WTC11 (cell line): ENCODE measurements at regions not wholly inside any gene's neighbourhood (a gene's known extent, or its start where the extent isn't known, plus 50 kb on each side); places are given as distances from the start of the nearest gene placed in this dataset.

Experiments
- ATAC-seq: fragments of 200-7000 bp; cut with Tn5 transposase; 2 replicates; pipeline ENCODE4 v1.10.0; 2021; ENCODE audit warnings: mild to moderate bottlenecking, moderate library complexity
- CTCF ChIA-PET: fragments of 300-600 bp; sonication (Branson Sonifier 250); formaldehyde crosslinking; loops from one replicate; lab custom pipeline; 2021; ENCODE audit warnings: antibody characterized with exemption; lab: Charles Lee
- POLR2A ChIA-PET: fragments of 350-600 bp; sonication (Branson Sonifier 250); formaldehyde crosslinking; loops from one replicate; lab custom pipeline; 2021; ENCODE audit warnings: antibody characterized with exemption; lab: Charles Lee
- DNase-seq: peaks from one replicate; pipeline ENCODE4 v3.0.0; 2021; ENCODE audit warnings: low spot score
- H3K27ac Mint-ChIP-seq: 2 replicates; pipeline ENCODE4 v1.8.0; 2021; ENCODE audit warnings: mixed read lengths
- H3K27me3 Mint-ChIP-seq: 2 replicates; pipeline ENCODE4 v1.8.0; 2021; ENCODE audit warnings: low read depth, mild to moderate bottlenecking, moderate library complexity, mixed read lengths
- H3K36me3 Mint-ChIP-seq: 2 replicates; pipeline ENCODE4 v1.8.0; 2021; ENCODE audit warnings: mixed read lengths
- H3K4me1 Mint-ChIP-seq: 2 replicates; pipeline ENCODE4 v1.8.0; 2022; ENCODE audit warnings: mixed read lengths
- H3K4me3 Mint-ChIP-seq: 2 replicates; pipeline ENCODE4 v1.8.0; 2021; ENCODE audit warnings: mild to moderate bottlenecking, moderate library complexity, mixed read lengths
- H3K9me3 Mint-ChIP-seq: 2 replicates; pipeline ENCODE4 v1.8.0; 2021; ENCODE audit warnings: mixed read lengths
- CBFB ChIP-seq: sonication (generic); formaldehyde crosslinking; IDR thresholded peaks from 2 replicates; pipeline ENCODE4 v1.8.1; 2022; ENCODE audit warnings: mild to moderate bottlenecking, low read depth, missing genetic modification reagents
- GTF2I ChIP-seq: fragments of 250-450 bp; sonication (Bioruptor Pico); conservative IDR thresholded peaks from 2 replicates; pipeline ENCODE4 v1.4.0; 2021; ENCODE audit warnings: mild to moderate bottlenecking
- NR3C1 ChIP-seq: sonication (generic); formaldehyde crosslinking; conservative IDR thresholded peaks from 2 replicates; pipeline ENCODE4 v1.8.1; 2023; ENCODE audit warnings: low read depth, mild to moderate bottlenecking, missing genetic modification reagents
- PREB ChIP-seq: sonication (generic); formaldehyde crosslinking; IDR thresholded peaks from 2 replicates; pipeline ENCODE4 v1.8.1; 2022; ENCODE audit warnings: mild to moderate bottlenecking, missing genetic modification reagents, moderate library complexity, borderline replicate concordance
- PRRX2 ChIP-seq: fragments of 250-450 bp; sonication (Bioruptor Pico); IDR thresholded peaks from 2 replicates; pipeline ENCODE4 v1.8.0; 2021; ENCODE audit warnings: mild to moderate bottlenecking
- SOX15 ChIP-seq: fragments of 250-450 bp; sonication (Bioruptor Pico); IDR thresholded peaks from 2 replicates; pipeline ENCODE4 v1.9.0; 2021; ENCODE audit warnings: mild to moderate bottlenecking
- SP1 ChIP-seq: sonication (generic); formaldehyde crosslinking; conservative IDR thresholded peaks from 2 replicates; pipeline ENCODE4 v1.8.1; 2022; ENCODE audit warnings: missing genetic modification reagents
- ZNF232 ChIP-seq: sonication (generic); formaldehyde crosslinking; IDR thresholded peaks from 2 replicates; pipeline ENCODE4 v1.8.0; 2022; ENCODE audit warnings: mild to moderate bottlenecking, missing genetic modification reagents
- TF ChIP-seq, protein P1 (sequence below): sonication (generic); formaldehyde crosslinking; IDR thresholded peaks from 2 replicates; pipeline ENCODE4 v1.8.0; 2023; ENCODE audit warnings: missing genetic modification reagents
- TF ChIP-seq, protein P2 (sequence below): sonication (generic); formaldehyde crosslinking; IDR thresholded peaks from 2 replicates; pipeline ENCODE4 v1.8.1; 2022; ENCODE audit warnings: low read depth, mild to moderate bottlenecking, moderate library complexity, missing genetic modification reagents, borderline replicate concordance
- TF ChIP-seq, protein P3 (sequence below): sonication (generic); formaldehyde crosslinking; IDR thresholded peaks from 2 replicates; pipeline ENCODE4 v1.8.1; 2023; ENCODE audit warnings: mild to moderate bottlenecking, missing genetic modification reagents, borderline replicate concordance

DNA sequence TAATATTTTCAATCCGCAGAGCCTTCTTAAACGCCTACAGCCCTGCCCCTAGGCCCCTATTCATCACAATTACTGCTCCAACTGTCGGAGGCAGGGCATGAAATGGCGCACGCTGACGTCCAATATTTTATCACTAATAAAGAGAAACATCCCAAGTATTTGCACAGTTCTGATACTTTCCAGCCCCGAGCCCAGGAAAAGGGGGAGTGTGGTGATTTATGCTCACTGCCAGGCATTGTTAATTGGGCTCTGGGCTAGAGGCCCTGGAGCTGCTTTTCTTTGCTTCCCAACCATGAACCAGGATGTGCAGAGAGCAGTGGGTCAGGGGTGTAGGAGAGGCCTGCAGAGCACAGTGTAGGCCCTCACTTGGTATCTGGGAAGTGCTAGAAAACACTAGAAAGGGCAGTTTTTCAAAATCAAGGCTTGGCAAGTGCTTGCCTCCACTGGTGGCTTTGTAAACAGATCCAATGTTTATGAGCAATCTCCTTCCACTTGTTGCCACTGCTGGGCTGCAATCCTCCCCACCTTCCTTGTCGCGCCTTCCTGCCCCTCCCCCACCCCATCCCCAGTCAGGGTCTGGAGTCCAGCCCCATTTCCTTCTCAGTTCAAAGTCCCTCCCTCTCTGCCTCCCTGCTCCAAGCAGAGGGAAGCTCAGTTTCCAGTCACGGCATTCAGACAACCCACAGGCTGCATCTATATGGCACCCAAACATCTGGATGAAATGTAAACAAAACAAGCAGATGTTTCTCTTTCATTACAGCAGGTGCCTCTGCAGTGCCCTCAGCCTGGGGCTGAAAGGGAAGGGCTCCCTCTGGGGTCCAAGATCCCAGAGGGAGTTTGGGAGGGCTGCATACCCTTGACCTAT is 83.9 kb upstream of the PKDCC start (continued):
- TF ChIP-seq, protein P1, sequence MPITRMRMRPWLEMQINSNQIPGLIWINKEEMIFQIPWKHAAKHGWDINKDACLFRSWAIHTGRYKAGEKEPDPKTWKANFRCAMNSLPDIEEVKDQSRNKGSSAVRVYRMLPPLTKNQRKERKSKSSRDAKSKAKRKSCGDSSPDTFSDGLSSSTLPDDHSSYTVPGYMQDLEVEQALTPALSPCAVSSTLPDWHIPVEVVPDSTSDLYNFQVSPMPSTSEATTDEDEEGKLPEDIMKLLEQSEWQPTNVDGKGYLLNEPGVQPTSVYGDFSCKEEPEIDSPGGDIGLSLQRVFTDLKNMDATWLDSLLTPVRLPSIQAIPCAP (CRISPR knock-in tag): no peak

DNA sequence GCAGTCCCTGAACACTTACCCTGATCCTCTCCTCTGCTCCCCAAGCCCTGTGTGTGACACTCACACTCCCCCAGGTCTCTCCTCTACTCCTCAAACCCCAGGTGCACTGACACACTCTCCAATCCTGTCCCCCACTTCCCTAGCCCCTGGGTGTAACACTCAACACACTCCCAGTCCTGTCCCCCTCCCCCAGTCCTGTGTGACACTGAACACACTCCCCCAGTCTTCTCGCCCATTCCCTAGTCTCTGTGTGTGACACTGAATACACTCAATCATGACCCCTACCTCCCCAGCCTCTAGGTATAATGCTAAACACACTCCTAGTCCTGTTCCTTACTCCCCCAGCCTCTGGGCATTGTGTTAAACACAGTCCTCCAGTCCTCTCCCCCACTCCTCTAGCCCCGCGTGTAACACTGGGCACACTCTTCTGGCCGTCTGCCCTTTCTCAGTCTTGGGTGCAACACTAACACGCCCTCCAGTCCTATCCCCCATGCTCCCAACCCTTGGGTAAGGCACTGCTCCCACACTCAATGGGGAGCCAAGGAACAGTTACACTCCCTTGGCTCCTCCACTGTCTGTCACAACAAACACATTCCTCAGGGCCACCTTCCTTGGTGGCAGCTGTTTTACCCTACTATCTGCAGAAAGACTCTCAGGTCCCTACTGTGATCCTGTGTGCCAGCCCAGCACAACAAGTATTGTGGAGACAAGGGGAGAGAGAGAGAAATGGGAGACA is 82.5 kb upstream of the PKDCC start:
- TF ChIP-seq GTF2I (CRISPR knock-in tag): no peak
- TF ChIP-seq, protein P2, sequence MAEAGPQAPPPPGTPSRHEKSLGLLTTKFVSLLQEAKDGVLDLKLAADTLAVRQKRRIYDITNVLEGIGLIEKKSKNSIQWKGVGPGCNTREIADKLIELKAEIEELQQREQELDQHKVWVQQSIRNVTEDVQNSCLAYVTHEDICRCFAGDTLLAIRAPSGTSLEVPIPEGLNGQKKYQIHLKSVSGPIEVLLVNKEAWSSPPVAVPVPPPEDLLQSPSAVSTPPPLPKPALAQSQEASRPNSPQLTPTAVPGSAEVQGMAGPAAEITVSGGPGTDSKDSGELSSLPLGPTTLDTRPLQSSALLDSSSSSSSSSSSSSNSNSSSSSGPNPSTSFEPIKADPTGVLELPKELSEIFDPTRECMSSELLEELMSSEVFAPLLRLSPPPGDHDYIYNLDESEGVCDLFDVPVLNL (CRISPR knock-in tag): no peak
- TF ChIP-seq PREB (CRISPR knock-in tag): no peak
- no peak for TF ChIP-seq SP1 (CRISPR knock-in tag)
- TF ChIP-seq PRRX2 (CRISPR knock-in tag): no peak
- no peak for TF ChIP-seq SOX15 (CRISPR knock-in tag)
- TF ChIP-seq, protein P3, sequence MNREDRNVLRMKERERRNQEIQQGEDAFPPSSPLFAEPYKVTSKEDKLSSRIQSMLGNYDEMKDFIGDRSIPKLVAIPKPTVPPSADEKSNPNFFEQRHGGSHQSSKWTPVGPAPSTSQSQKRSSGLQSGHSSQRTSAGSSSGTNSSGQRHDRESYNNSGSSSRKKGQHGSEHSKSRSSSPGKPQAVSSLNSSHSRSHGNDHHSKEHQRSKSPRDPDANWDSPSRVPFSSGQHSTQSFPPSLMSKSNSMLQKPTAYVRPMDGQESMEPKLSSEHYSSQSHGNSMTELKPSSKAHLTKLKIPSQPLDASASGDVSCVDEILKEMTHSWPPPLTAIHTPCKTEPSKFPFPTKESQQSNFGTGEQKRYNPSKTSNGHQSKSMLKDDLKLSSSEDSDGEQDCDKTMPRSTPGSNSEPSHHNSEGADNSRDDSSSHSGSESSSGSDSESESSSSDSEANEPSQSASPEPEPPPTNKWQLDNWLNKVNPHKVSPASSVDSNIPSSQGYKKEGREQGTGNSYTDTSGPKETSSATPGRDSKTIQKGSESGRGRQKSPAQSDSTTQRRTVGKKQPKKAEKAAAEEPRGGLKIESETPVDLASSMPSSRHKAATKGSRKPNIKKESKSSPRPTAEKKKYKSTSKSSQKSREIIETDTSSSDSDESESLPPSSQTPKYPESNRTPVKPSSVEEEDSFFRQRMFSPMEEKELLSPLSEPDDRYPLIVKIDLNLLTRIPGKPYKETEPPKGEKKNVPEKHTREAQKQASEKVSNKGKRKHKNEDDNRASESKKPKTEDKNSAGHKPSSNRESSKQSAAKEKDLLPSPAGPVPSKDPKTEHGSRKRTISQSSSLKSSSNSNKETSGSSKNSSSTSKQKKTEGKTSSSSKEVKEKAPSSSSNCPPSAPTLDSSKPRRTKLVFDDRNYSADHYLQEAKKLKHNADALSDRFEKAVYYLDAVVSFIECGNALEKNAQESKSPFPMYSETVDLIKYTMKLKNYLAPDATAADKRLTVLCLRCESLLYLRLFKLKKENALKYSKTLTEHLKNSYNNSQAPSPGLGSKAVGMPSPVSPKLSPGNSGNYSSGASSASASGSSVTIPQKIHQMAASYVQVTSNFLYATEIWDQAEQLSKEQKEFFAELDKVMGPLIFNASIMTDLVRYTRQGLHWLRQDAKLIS (CRISPR knock-in tag): no peak
- no peak for TF ChIP-seq CBFB
- Mint-ChIP-seq H3K4me1 (peaks cover 60% of the 10 kb centered on the region), H3K36me3 (no peaks in the 10 kb centered on the region), H3K27ac (no peak overlapping the region), H3K4me3 (no peak overlapping the region), H3K27me3 (no peaks in the 10 kb centered on the region), H3K9me3 (no peaks in the 10 kb centered on the region)
- ChIA-PET POLR2A (no interaction called here), CTCF (no interaction called here)
- DNase-seq (no peak), ATAC-seq (no peak)

DNA sequence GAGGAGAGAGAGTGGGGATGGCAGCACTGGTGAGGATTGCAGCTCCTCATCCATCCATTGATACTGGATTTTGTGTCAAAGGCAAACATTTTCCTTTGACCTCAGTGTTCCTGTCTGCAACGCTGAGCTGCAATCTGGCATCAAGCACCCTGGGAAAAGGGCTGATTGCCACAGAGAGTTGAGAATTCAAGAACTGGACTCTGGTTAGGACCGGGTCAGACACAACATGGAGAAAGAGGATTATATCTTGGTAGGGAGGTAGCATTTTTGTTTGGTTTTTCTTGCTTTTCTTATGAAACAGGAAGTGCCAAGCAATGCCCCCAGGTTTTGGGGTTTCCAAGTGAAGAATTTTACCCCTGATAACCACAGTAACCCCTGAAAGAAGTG is 81.9 kb upstream of the PKDCC start:
- ChIA-PET POLR2A (no interaction called here), CTCF (interaction anchor here (1.1 kb wide), 1 partner anchor 27 kb away, joined by 3 read pairs; no protein-coding TSS in a partner anchor)
- DNase-seq (no peak), ATAC-seq (no peak)
- TF ChIP-seq ZNF232 (no peak), NR3C1 (CRISPR knock-in tag) (no peak)
- Mint-ChIP-seq H3K4me3 (no peak overlapping the region), H3K9me3 (no peaks in the 10 kb centered on the region), H3K27ac (no peak overlapping the region), H3K36me3 (no peaks in the 10 kb centered on the region), H3K27me3 (no peaks in the 10 kb centered on the region), H3K4me1 (peaks cover 57% of the 10 kb centered on the region)
